ENCODE measurements at regions not wholly inside any gene's neighbourhood (a gene's known extent, or its start where the extent isn't known, plus 50 kb on each side); places are given as distances from the start of the nearest gene placed in this dataset.

- DNase-seq (no peak), ATAC-seq (no peak)
- Histone ChIP-seq H3K9me3 (no peaks in the 10 kb centered on the region), H3K4me3 (no peak overlapping the region), H3K4me1 (no peaks in the 10 kb centered on the region), H3K36me3 (no peaks in the 10 kb centered on the region), H3K27ac (no peak overlapping the region), H3K27me3 (no peaks in the 10 kb centered on the region)
- TF ChIP-seq CTCF (IDR thresholded peaks at IDR 0.05): no peak
- TF ChIP-seq POLR2A (IDR thresholded peaks at IDR 0.05): no peak
- WGBS (ENCODE audit: insufficient coverage, low coverage, low lambda C conversion rate, missing lambda C conversion rate): 86% methylated on average over 4 of the region's 4 CpGs
- intact Hi-C loops (cut with DNase I): no loop called here
Measured at GRCh38 chr7:108947526-108947925, 377.9 kb downstream of the DNAJB9 start.

GRCh38 chr7:108972004-108972403 lies 402.3 kb downstream of the DNAJB9 start:
- DNase-seq (no peak), ATAC-seq (no peak)
- H3K4me1 ChIP-seq: no peaks in the 10 kb centered on the region
- intact Hi-C loops (cut with DNase I): no loop called here
- H3K36me3 ChIP-seq: no peaks in the 10 kb centered on the region
- H3K27me3 ChIP-seq: no peaks in the 10 kb centered on the region
- no peak overlapping the region for H3K27ac ChIP-seq
- TF ChIP-seq POLR2A (IDR thresholded peaks at IDR 0.05) (no peak), CTCF (IDR thresholded peaks at IDR 0.05) (no peak)
- WGBS (ENCODE audit: insufficient coverage, low coverage, low lambda C conversion rate, missing lambda C conversion rate): 62% methylated on average over 2 of the region's 2 CpGs
- H3K4me3 ChIP-seq: no peak overlapping the region
- peaks cover 0 to 4% (median 0%) of the 10 kb centered on the region in 4 donors for H3K9me3 ChIP-seq

- Histone ChIP-seq H3K4me1 (no peaks in the 10 kb centered on the region), H3K36me3 (no peaks in the 10 kb centered on the region), H3K27me3 (no peaks in the 10 kb centered on the region), H3K4me3 (no peak overlapping the region), H3K27ac (no peak overlapping the region), H3K9me3 (peaks cover 0 to 4% (median 0%) of the 10 kb centered on the region in 4 donors)
- TF ChIP-seq POLR2A (IDR thresholded peaks at IDR 0.05): no peak
- TF ChIP-seq CTCF (IDR thresholded peaks at IDR 0.05): peak; percentile 12 to 38 (median 30)
- ATAC-seq (no peak), DNase-seq (no peak)
- intact Hi-C loops (cut with DNase I): no loop called here
- WGBS (ENCODE audit: insufficient coverage, low coverage, low lambda C conversion rate, missing lambda C conversion rate): 100% methylated on average over 1 of the region's 1 CpG
Measured at GRCh38 chr7:108973075-108973474, 403.4 kb downstream of the DNAJB9 start.

- intact Hi-C loops (cut with DNase I): no loop called here
- 67% methylated on average over 1 of the region's 1 CpG for WGBS (ENCODE audit: insufficient coverage, low coverage, low lambda C conversion rate, missing lambda C conversion rate)
- no peak for DNase-seq
- Histone ChIP-seq H3K4me3 (no peak overlapping the region), H3K36me3 (no peaks in the 10 kb centered on the region), H3K27ac (no peak overlapping the region), H3K4me1 (no peaks in the 10 kb centered on the region), H3K9me3 (peaks cover 0 to 4% (median 0%) of the 10 kb centered on the region in 4 donors), H3K27me3 (no peaks in the 10 kb centered on the region)
- ATAC-seq: no peak
- no peak for TF ChIP-seq CTCF (IDR thresholded peaks at IDR 0.05)
- TF ChIP-seq POLR2A (IDR thresholded peaks at IDR 0.05): no peak
Measured at GRCh38 chr7:108974641-108975040, 405.0 kb downstream of the DNAJB9 start.

- Histone ChIP-seq H3K4me3 (no peak overlapping the region), H3K9me3 (no peaks in the 10 kb centered on the region), H3K36me3 (no peaks in the 10 kb centered on the region), H3K27me3 (no peaks in the 10 kb centered on the region), H3K27ac (no peak overlapping the region), H3K4me1 (no peaks in the 10 kb centered on the region)
- intact Hi-C loops (cut with DNase I): no loop called here
- DNase-seq: no peak
- ATAC-seq: no peak
- TF ChIP-seq POLR2A (IDR thresholded peaks at IDR 0.05) (no peak), CTCF (IDR thresholded peaks at IDR 0.05) (no peak)
- WGBS (ENCODE audit: insufficient coverage, low coverage, low lambda C conversion rate, missing lambda C conversion rate): 48% methylated on average over 3 of the region's 3 CpGs
Measured at GRCh38 chr7:108985037-108985436, 415.4 kb downstream of the DNAJB9 start.

Measured in right lobe of liver (tissue), 6 donors.